Astrocyte of the spinal cord (primary cell): ENCODE measurements at regions not wholly inside any gene's neighbourhood (a gene's known extent, or its start where the extent isn't known, plus 50 kb on each side); places are given as distances from the start of the nearest gene placed in this dataset.

Source experiments
- DNase-seq: peaks from one replicate; pipeline ENCODE4 v3.0.0; 2011; ENCODE audit warnings: low read depth, low spot score
- H3K4me3 ChIP-seq: 2 replicates; pipeline ENCODE4 v1.5.1; 2011; ENCODE audit warnings: low read depth, mild to moderate bottlenecking, low read length, moderate library complexity
- CTCF ChIP-seq: IDR thresholded peaks from 2 replicates; pipeline ENCODE4 v1.5.1; 2012; ENCODE audit warnings: low read depth, mild to moderate bottlenecking, low read length, inconsistent platforms
- in situ Hi-C: cut with HindIII; loops from 2 replicates; pipeline ENCODE4 v1.10.0; 2017; ENCODE audit warnings: low sequenced_read_pairs

DNA sequence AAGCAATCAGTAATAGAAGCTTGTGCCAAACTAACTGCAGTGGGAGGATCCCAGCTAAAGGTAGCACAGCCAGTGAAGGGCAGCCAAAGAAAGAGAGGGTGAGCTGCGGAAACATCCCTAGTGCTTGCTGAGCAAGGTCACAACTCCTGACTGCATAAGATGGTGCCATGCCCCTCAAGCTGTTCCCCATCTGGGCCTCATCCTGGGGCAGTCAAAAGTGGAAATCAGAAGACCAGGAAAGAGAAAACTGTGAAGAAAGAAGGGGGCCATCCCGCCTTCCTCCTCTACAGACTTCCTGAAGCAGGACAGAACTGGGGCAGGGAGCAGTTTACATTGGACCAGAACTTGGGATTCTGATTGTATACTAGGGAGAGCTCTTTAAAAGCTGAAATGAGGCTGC is 159.2 kb downstream of the TNFSF13B start:
- H3K4me3 ChIP-seq: no peak overlapping the region
- TF ChIP-seq CTCF: no peak
- no peak for DNase-seq
- in situ Hi-C loops: no loop called here

GRCh38 chr13:108433976-108434755 is 164.6 kb downstream of the TNFSF13B start:
- in situ Hi-C loops: no loop called here
- no peak for TF ChIP-seq CTCF
- DNase-seq: no peak

GRCh38 chr13:108435393-108436149 is 166.1 kb downstream of the TNFSF13B start:
- TF ChIP-seq CTCF: no peak
- no peak overlapping the region for H3K4me3 ChIP-seq

More at GRCh38 chr13:108433976-108434755, 164.6 kb downstream of the TNFSF13B start:
- no peak overlapping the region for H3K4me3 ChIP-seq

DNA sequence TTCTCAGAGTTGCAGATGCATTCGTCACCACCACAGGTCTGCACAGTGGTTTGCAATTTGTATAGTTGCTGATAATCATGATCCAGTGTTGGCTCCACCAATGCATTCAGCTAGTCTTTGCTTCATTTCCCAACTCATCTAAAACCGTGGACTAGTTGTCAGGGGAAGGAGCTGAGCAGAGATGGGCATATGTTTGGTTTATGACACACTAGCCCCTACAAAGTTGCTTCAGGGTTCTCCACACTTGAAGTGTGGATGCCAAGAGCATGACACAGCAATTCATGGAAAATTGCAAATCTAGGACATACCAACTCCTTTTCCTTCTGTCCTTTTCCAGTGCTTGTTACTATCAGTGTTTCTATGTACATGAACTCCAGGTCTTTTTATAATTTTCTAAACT is 168.0 kb downstream of the TNFSF13B start:
- peak; percentile 59 for DNase-seq
- TF ChIP-seq CTCF: no peak
- no peak overlapping the region for H3K4me3 ChIP-seq
- in situ Hi-C loops: no loop called here

More at GRCh38 chr13:108435393-108436149, 166.1 kb downstream of the TNFSF13B start:
- in situ Hi-C loops: no loop called here
- no peak for DNase-seq

GRCh38 chr13:108439556-108439955 is 170.0 kb downstream of the TNFSF13B start:
- no peak for DNase-seq
- no peak for TF ChIP-seq CTCF
- in situ Hi-C loops: no loop called here
- no peak overlapping the region for H3K4me3 ChIP-seq

- H3K4me3 ChIP-seq: no peak overlapping the region
- DNase-seq: no peak
- TF ChIP-seq CTCF: no peak
- in situ Hi-C loops: no loop called here
These were observed 174.9 kb downstream of the TNFSF13B start for GRCh38 chr13:108444448-108444847.
